Ishikawa (cell line): ENCODE measurements at regions not wholly inside any gene's neighbourhood (a gene's known extent, or its start where the extent isn't known, plus 50 kb on each side); places are given as distances from the start of the nearest gene placed in this dataset.

Experiments
- CREB1 ChIP-seq: IDR thresholded peaks from 2 replicates; pipeline ENCODE4 v1.6.1; 2012; ENCODE audit warnings: low read depth
- EGR1 ChIP-seq: IDR thresholded peaks from 2 replicates; pipeline ENCODE4 v1.6.1; 2012
- EP300 ChIP-seq: IDR thresholded peaks from 2 replicates; pipeline ENCODE4 v1.6.1; 2012; ENCODE audit warnings: borderline replicate concordance
- FOXM1 ChIP-seq: IDR thresholded peaks from 2 replicates; pipeline ENCODE4 v1.6.1; 2012; ENCODE audit warnings: low read depth, borderline replicate concordance
- NFIC ChIP-seq: IDR thresholded peaks from 2 replicates; pipeline ENCODE4 v1.6.1; 2012
- TCF12 ChIP-seq: IDR thresholded peaks from 2 replicates; pipeline ENCODE4 v1.6.1; 2012; ENCODE audit warnings: low read depth
- YY1 ChIP-seq: IDR thresholded peaks from 2 replicates; pipeline ENCODE4 v1.6.1; 2012; ENCODE audit warnings: low read depth
- TF ChIP-seq, protein P1 (sequence below): IDR thresholded peaks from 2 replicates; pipeline ENCODE4 v1.6.1; 2012

DNA sequence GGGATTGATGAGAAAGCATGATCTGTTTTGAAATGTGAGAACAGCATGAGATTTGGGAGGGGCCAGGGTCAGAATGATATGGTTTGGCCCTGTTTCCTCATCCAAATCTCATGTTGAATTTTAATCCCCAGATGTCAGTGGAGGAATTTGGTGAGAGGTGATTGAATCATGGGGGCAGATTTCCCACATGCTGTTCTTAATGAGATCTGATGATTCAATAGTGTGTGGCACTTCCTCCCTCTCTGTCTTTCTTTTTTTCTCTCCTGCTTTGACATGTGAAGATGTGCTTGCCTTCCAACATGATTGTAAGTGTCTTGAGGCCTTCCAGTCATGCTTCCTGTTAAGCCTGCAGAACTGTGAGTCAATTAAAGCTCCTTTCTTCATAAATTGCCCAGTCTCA, 1060.3 kb upstream of the CITED2 start:
- TF ChIP-seq, protein P1, sequence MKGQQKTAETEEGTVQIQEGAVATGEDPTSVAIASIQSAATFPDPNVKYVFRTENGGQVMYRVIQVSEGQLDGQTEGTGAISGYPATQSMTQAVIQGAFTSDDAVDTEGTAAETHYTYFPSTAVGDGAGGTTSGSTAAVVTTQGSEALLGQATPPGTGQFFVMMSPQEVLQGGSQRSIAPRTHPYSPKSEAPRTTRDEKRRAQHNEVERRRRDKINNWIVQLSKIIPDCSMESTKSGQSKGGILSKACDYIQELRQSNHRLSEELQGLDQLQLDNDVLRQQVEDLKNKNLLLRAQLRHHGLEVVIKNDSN, result no peak
- TF ChIP-seq YY1, result no peak
- no peak for TF ChIP-seq CREB1
- TF ChIP-seq EP300, result no peak
- no peak for TF ChIP-seq EGR1
- TF ChIP-seq TCF12, result no peak
- TF ChIP-seq NFIC, result no peak
- TF ChIP-seq FOXM1, result no peak
